ENCODE measurements at regions not wholly inside any gene's neighbourhood (a gene's known extent, or its start where the extent isn't known, plus 50 kb on each side); places are given as distances from the start of the nearest gene placed in this dataset.

DNA sequence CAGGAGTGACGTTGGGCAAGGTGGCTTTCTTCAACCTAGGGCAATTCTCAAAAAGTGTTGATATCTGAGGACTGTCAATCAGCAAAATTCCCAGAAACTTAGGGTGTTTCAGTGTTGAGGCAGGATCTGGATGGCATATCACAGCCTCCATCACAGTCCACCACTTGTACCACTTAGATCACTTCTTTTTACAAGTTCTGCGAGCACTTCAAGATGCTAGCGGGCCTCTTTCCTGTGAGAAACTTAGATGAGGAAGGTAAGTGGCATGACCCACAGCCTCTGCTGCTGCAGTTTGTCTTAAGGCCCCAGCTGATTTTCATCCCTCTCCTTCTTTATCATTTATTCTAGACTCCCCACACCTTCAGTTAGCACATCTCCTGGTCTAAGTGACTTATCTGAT is 295.4 kb upstream of the ZNF521 start:
- H3K9me3 ChIP-seq (ENCODE audit: control insufficient read depth, insufficient read depth, low read depth, low read length): no peaks in the 10 kb centered on the region
- H3K4me1 ChIP-seq (ENCODE audit: control insufficient read depth, extremely low read depth, insufficient read depth, low read length): peaks cover 22% of the 10 kb centered on the region
- H3K27ac ChIP-seq (ENCODE audit: insufficient read depth, low read length): no peak overlapping the region
- H3K36me3 ChIP-seq (ENCODE audit: control insufficient read depth, insufficient read depth, low read length): no peaks in the 10 kb centered on the region
- no peaks in the 10 kb centered on the region for H4K20me1 ChIP-seq (ENCODE audit: control insufficient read depth, extremely low read depth, insufficient read depth, low read length)
- no peak for DNase-seq (ENCODE audit: low read depth in 2 of 2)
- no peak overlapping the region for H3K4me2 ChIP-seq (ENCODE audit: extremely low read depth, insufficient read depth, low read length)
- no peaks in the 10 kb centered on the region for H3K79me2 ChIP-seq (ENCODE audit: control insufficient read depth, insufficient read depth, low read length)
- no peaks in the 10 kb centered on the region for H3K27me3 ChIP-seq (ENCODE audit: control insufficient read depth, insufficient read depth, low read length)
- H3K9ac ChIP-seq (ENCODE audit: insufficient read depth, low read length): no peak overlapping the region
- no peak overlapping the region for H2AFZ ChIP-seq (ENCODE audit: low read length)
- no peak for TF ChIP-seq EZH2 (IDR thresholded peaks at IDR 0.05; ENCODE audit: low read length, missing control alignments)
- TF ChIP-seq, protein P1, sequence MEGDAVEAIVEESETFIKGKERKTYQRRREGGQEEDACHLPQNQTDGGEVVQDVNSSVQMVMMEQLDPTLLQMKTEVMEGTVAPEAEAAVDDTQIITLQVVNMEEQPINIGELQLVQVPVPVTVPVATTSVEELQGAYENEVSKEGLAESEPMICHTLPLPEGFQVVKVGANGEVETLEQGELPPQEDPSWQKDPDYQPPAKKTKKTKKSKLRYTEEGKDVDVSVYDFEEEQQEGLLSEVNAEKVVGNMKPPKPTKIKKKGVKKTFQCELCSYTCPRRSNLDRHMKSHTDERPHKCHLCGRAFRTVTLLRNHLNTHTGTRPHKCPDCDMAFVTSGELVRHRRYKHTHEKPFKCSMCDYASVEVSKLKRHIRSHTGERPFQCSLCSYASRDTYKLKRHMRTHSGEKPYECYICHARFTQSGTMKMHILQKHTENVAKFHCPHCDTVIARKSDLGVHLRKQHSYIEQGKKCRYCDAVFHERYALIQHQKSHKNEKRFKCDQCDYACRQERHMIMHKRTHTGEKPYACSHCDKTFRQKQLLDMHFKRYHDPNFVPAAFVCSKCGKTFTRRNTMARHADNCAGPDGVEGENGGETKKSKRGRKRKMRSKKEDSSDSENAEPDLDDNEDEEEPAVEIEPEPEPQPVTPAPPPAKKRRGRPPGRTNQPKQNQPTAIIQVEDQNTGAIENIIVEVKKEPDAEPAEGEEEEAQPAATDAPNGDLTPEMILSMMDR (conservative IDR thresholded peaks at IDR 0.05 in 1 of 2, IDR thresholded peaks at IDR 0.05 in 1 of 2; ENCODE audit: low read depth in 1 of 2, low read length in 2 of 2): no peak
- no peak overlapping the region for H3K4me3 ChIP-seq (replicated peaks in 1 of 4; ENCODE audit: control extremely low read depth in 1 of 4, insufficient read depth in 1 of 4, low read depth in 3 of 4, low read length in 4 of 4)

DNA sequence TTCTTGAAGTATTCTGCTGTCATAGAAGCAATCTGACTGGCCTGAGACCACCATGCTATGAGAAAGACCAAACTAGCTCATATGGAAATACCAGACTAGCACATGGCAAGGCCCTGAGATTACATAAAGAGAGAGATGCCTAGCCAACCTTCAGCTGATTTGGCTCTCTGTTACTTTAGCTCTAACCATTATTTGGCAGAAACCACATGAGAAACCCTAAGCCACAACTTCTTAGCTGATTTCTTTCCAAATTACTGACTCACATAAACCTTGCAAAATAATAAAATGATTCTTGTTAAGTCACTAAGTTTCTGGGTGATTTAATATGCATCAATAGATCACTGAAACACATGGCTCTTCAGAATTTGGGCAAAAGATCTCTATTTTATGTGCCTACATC is 295.0 kb upstream of the ZNF521 start:
- H3K4me1 ChIP-seq (ENCODE audit: control insufficient read depth, extremely low read depth, insufficient read depth, low read length): peaks cover 22% of the 10 kb centered on the region
- no peak for TF ChIP-seq EZH2 (IDR thresholded peaks at IDR 0.05; ENCODE audit: low read length, missing control alignments)
- TF ChIP-seq, protein P1 (conservative IDR thresholded peaks at IDR 0.05 in 1 of 2, IDR thresholded peaks at IDR 0.05 in 1 of 2; ENCODE audit: low read depth in 1 of 2, low read length in 2 of 2): no peak
- peak; percentile 82 to 93 for DNase-seq (ENCODE audit: low read depth in 2 of 2)
- H3K79me2 ChIP-seq (ENCODE audit: control insufficient read depth, insufficient read depth, low read length): no peaks in the 10 kb centered on the region
- no peak overlapping the region for H3K27ac ChIP-seq (ENCODE audit: insufficient read depth, low read length)
- no peaks in the 10 kb centered on the region for H3K9me3 ChIP-seq (ENCODE audit: control insufficient read depth, insufficient read depth, low read depth, low read length)
- H4K20me1 ChIP-seq (ENCODE audit: control insufficient read depth, extremely low read depth, insufficient read depth, low read length): no peaks in the 10 kb centered on the region
- no peak overlapping the region for H3K4me2 ChIP-seq (ENCODE audit: extremely low read depth, insufficient read depth, low read length)
- H3K9ac ChIP-seq (ENCODE audit: insufficient read depth, low read length): no peak overlapping the region
- H3K36me3 ChIP-seq (ENCODE audit: control insufficient read depth, insufficient read depth, low read length): no peaks in the 10 kb centered on the region
- no peak overlapping the region for H2AFZ ChIP-seq (ENCODE audit: low read length)
- no peak overlapping the region for H3K4me3 ChIP-seq (replicated peaks in 1 of 4; ENCODE audit: control extremely low read depth in 1 of 4, insufficient read depth in 1 of 4, low read depth in 3 of 4, low read length in 4 of 4)
- no peaks in the 10 kb centered on the region for H3K27me3 ChIP-seq (ENCODE audit: control insufficient read depth, insufficient read depth, low read length)

DNA sequence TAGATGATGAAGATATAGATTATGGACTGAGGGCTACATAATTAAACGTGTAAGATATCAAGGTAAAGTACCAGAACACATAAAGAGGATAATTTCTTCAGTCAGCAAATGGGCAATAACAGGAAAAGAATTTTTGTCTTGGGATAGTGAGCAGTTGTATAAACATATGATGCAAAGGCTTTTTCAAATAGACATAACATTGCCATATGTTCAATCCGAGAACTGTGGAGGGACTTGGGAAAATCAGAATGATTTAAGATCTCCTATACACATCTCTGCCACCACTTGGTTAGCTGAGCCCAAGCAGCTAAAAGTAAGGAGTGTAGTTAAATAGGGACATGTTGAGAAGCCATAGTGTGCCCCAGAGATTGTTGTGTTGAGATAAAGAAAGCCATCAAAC is 287.6 kb upstream of the ZNF521 start:
- Histone ChIP-seq H3K79me2 (ENCODE audit: control insufficient read depth, insufficient read depth, low read length) (no peaks in the 10 kb centered on the region), H3K4me1 (ENCODE audit: control insufficient read depth, extremely low read depth, insufficient read depth, low read length) (no peaks in the 10 kb centered on the region), H3K4me3 (replicated peaks in 1 of 4; ENCODE audit: control extremely low read depth in 1 of 4, insufficient read depth in 1 of 4, low read depth in 3 of 4, low read length in 4 of 4) (no peak overlapping the region), H3K36me3 (ENCODE audit: control insufficient read depth, insufficient read depth, low read length) (no peaks in the 10 kb centered on the region), H3K27me3 (ENCODE audit: control insufficient read depth, insufficient read depth, low read length) (peaks cover 2% of the 10 kb centered on the region), H3K27ac (ENCODE audit: insufficient read depth, low read length) (no peak overlapping the region), H2AFZ (ENCODE audit: low read length) (no peak overlapping the region), H4K20me1 (ENCODE audit: control insufficient read depth, extremely low read depth, insufficient read depth, low read length) (no peaks in the 10 kb centered on the region), H3K9ac (ENCODE audit: insufficient read depth, low read length) (no peak overlapping the region), H3K9me3 (ENCODE audit: control insufficient read depth, insufficient read depth, low read depth, low read length) (no peaks in the 10 kb centered on the region), H3K4me2 (ENCODE audit: extremely low read depth, insufficient read depth, low read length) (no peak overlapping the region)
- peak in 1 of 2 donors; percentile 52 for DNase-seq (ENCODE audit: low read depth in 2 of 2)
- TF ChIP-seq, protein P1 (conservative IDR thresholded peaks at IDR 0.05 in 1 of 2, IDR thresholded peaks at IDR 0.05 in 1 of 2; ENCODE audit: low read depth in 1 of 2, low read length in 2 of 2): no peak
- no peak for TF ChIP-seq EZH2 (IDR thresholded peaks at IDR 0.05; ENCODE audit: low read length, missing control alignments)
